ENCODE measurements at regions not wholly inside any gene's neighbourhood (a gene's known extent, or its start where the extent isn't known, plus 50 kb on each side); places are given as distances from the start of the nearest gene placed in this dataset.

DNA sequence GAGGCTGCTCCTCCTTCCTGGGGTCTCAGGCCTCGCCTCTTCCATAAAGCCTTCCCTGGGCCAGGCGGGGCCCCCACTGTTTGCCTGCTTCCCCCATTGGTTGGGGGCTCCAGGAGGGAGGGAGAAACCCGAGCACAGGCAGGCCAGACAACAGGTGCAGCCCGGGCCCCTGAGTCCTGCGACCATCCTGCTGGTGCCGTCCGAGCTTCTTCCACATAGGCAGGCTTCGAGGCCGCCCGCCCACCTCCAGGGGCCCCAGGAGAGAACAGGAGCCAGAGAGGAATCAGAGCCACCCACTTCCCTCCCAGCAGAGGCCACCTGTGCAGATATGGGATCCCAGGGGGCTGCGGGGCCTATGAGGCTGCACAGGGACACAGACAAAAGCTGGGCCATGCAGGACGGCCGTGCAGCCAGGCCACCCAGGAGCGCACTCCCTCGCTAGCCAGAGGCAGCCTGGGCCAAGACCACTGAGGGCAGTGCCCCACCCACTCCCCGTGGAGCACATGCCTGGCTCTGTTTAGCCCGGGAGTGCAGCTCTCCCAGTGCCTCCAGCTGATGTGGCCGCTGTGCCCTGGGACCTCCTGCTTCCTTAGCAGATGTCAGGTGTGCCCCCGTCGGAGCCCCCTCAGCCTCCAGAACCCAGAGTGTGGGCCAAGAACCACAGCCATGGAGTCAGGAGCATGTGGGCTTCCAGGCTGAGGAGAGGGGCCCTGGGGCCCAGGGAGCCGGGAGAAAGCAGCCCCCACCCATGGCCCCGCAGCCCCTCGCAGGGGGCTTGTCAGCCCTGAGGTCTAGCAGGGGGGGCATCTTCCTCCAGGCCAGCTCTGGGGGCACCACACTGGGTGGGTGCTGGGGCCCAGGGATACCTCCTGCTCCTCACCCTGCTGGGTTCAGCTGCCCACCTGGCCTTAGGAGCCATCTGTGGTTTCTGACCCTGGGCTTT lies 59.9 kb upstream of the INPP5A start:
- TF ChIP-seq, protein P1, sequence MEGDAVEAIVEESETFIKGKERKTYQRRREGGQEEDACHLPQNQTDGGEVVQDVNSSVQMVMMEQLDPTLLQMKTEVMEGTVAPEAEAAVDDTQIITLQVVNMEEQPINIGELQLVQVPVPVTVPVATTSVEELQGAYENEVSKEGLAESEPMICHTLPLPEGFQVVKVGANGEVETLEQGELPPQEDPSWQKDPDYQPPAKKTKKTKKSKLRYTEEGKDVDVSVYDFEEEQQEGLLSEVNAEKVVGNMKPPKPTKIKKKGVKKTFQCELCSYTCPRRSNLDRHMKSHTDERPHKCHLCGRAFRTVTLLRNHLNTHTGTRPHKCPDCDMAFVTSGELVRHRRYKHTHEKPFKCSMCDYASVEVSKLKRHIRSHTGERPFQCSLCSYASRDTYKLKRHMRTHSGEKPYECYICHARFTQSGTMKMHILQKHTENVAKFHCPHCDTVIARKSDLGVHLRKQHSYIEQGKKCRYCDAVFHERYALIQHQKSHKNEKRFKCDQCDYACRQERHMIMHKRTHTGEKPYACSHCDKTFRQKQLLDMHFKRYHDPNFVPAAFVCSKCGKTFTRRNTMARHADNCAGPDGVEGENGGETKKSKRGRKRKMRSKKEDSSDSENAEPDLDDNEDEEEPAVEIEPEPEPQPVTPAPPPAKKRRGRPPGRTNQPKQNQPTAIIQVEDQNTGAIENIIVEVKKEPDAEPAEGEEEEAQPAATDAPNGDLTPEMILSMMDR (IDR thresholded peaks at IDR 0.05; ENCODE audit: insufficient read depth, low read length, poor library complexity, severe bottlenecking) = no peak
- H3K4me3 ChIP-seq (replicated peaks; ENCODE audit: low read depth, low read length) = no peak overlapping the region
- no peaks in the 10 kb centered on the region for H3K36me3 ChIP-seq (ENCODE audit: control insufficient read depth, insufficient read depth, low read length)
- no peak for DNase-seq (ENCODE audit: extremely low read depth, insufficient read length)
- peaks cover 1% of the 10 kb centered on the region for H3K27me3 ChIP-seq (replicated peaks; ENCODE audit: control insufficient read depth, insufficient read depth, low read length)

DNA sequence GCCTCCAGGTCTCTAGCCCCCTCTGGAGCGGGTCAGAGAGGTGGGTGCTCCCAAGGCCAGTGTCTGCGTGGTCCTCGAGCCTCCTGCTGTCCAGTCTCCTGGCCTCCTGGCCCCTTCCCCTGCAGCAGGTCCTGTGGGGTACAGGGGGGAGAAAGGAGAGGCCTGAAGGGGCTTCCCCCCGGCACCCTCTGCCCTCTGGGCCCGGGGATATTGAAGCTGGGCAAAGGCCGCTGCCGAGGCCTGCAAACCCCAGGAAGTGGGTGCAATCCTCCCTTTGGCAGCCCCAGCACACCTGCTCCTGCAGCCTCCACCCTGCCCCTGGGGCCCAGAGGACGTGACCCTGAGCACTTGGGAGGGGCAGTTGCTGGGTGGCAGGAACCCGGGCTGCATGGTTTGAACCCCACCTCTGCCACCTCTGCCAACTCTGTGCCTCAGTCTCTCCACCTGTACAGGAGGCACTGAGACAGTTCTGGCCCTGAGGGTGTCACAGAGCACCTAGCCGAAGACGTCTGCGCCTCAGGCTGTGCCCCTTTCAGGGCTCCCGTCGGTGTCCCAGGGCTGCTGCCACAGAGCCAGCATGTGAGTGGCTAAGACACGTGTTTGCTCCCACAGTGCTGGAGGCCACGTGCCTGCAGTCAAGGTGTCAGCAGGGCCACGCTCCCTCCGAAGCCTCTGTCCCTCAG lies 59.1 kb upstream of the INPP5A start:
- H3K27me3 ChIP-seq (replicated peaks; ENCODE audit: control insufficient read depth, insufficient read depth, low read length) = peaks cover 1% of the 10 kb centered on the region
- no peak overlapping the region for H3K4me3 ChIP-seq (replicated peaks; ENCODE audit: low read depth, low read length)
- TF ChIP-seq, protein P1 (IDR thresholded peaks at IDR 0.05; ENCODE audit: insufficient read depth, low read length, poor library complexity, severe bottlenecking) = no peak
- DNase-seq (ENCODE audit: extremely low read depth, insufficient read length) = no peak
- H3K36me3 ChIP-seq (ENCODE audit: control insufficient read depth, insufficient read depth, low read length) = no peaks in the 10 kb centered on the region

DNA sequence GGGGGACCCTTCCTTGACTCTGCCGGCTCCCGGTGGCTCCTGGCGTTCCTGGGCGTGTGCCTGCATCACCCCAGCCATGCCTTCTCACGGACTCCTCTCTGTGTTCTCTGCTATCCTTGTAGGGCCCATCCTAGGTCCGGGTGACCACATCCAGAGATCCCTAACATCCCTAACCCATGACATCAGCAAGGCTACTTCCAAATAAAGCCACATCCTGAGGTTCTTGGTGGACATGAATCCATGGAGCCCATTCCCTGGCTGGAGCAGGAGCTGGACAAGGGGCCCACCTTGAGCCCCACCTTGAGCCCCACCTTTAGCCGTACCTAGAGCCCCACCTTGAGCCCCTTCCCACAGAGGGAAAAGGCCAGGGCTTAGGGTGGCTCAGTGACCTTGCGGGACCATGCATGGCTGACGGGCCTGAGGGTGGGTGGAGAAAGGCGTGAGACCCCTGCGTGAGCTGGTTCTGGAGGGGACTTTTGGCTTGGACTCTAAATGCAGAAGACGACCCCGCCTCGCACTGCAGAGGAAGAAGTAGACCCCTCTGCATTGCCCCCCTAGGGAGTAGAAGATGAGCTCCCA lies 58.5 kb upstream of the INPP5A start:
- Histone ChIP-seq H3K27me3 (replicated peaks; ENCODE audit: control insufficient read depth, insufficient read depth, low read length) (peaks cover 1% of the 10 kb centered on the region), H3K36me3 (ENCODE audit: control insufficient read depth, insufficient read depth, low read length) (no peaks in the 10 kb centered on the region), H3K4me3 (replicated peaks; ENCODE audit: low read depth, low read length) (no peak overlapping the region)
- no peak for DNase-seq (ENCODE audit: extremely low read depth, insufficient read length)
- TF ChIP-seq, protein P1 (IDR thresholded peaks at IDR 0.05; ENCODE audit: insufficient read depth, low read length, poor library complexity, severe bottlenecking) = no peak

DNA sequence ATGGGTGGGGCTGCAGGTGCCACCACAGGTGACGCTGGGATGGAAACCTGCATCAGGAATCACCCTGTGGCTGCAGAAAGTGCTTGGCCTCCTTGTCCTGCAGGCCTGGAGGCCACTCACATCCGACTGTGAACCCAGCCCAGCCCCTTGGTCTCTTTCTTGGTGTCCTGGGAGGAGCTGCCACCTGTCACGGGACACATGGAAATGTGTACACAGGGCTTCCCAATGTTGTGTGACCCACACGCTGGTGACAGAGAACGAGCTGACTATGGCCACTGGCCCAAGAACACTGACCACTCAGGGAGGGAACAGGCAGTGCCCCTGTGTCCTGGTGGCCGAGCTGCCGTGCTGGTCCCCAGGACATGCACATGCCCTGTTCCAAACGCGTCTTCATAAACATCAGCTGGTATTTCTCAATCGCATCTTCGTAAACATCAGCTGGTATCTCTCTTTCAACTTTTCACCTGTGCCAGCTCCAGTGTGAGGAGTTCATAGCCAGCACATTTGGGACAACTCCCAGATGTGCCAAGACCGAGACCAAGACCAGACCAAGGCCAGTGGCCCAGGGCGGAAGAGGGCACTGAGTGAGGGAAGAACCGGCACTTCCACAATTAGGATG lies 57.9 kb upstream of the INPP5A start:
- Histone ChIP-seq H3K36me3 (ENCODE audit: control insufficient read depth, insufficient read depth, low read length) (no peaks in the 10 kb centered on the region), H3K4me3 (replicated peaks; ENCODE audit: low read depth, low read length) (no peak overlapping the region), H3K27me3 (replicated peaks; ENCODE audit: control insufficient read depth, insufficient read depth, low read length) (peaks cover 1% of the 10 kb centered on the region)
- no peak for DNase-seq (ENCODE audit: extremely low read depth, insufficient read length)
- TF ChIP-seq, protein P1 (IDR thresholded peaks at IDR 0.05; ENCODE audit: insufficient read depth, low read length, poor library complexity, severe bottlenecking) = no peak

DNA sequence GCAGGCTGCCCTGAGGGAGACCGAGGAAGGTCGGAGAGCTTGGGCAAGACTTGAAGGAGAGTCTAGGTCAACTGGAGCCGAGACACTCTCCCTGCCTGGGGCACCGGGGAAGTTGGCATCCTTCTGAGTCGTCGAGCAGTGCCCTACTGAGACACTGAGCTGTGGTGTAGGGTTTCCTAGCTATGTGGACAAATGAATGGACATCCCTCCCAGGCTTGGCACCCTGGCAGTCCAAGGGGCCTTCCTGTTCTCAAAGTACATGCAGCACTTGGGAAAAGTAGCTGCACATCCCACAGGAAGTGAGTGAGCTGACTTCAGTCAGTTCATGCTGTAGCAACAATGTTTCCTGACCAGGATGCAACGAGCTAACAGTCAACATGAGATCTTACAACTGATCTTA lies 57.2 kb upstream of the INPP5A start:
- H3K27me3 ChIP-seq (replicated peaks; ENCODE audit: control insufficient read depth, insufficient read depth, low read length) = peaks cover 1% of the 10 kb centered on the region
- H3K36me3 ChIP-seq (ENCODE audit: control insufficient read depth, insufficient read depth, low read length) = no peaks in the 10 kb centered on the region
- no peak overlapping the region for H3K4me3 ChIP-seq (replicated peaks; ENCODE audit: low read depth, low read length)
- DNase-seq (ENCODE audit: extremely low read depth, insufficient read length) = no peak
- TF ChIP-seq, protein P1 (IDR thresholded peaks at IDR 0.05; ENCODE audit: insufficient read depth, low read length, poor library complexity, severe bottlenecking) = no peak

All from GM06990 (cell line).